ENCODE measurements at regions not wholly inside any gene's neighbourhood (a gene's known extent, or its start where the extent isn't known, plus 50 kb on each side); places are given as distances from the start of the nearest gene placed in this dataset.

DNA sequence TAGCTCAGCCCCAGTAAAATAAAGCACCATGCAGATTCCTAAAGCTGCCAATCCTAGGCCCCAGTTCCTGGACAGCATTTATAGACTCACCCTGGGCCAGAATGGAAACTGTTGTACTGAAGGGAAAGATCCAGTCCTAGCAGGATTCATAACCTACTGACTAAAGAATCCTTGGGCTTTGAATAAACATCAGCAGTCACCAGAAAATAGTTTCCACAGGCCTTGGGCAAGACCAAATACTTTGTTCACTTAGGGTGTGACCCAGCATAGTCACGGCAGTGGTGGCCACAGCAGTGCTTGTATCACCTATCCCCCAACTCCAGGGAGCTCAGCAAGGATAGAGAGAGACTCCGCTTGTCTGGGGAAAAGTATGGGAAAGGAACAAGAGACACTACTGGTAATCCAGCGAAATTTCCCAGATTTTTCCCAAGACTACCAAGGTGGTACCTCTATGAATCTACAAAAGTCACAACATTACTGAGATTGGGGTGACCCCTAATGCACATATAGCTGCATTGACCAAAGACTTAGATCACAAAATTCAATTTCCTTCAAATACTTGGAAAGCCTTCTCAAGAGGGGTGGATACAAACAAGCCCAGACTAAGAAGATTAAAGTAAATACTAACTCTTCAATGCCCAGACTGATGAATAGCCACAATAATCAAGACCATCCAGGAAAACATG is 748.1 kb upstream of the LRATD1 start:
- Histone ChIP-seq H3K4me3 (ENCODE audit: low read depth in 1 of 5, low read length in 5 of 5) (no peak overlapping the region), H3K9ac (ENCODE audit: low read length in 5 of 5) (no peak overlapping the region), H3K27me3 (ENCODE audit: control insufficient read depth in 5 of 5, insufficient read depth in 4 of 5, low read length in 5 of 5) (no peaks in the 10 kb centered on the region), H3K27ac (ENCODE audit: low read depth, low read length) (no peak overlapping the region), H3K36me3 (ENCODE audit: control insufficient read depth in 5 of 5, insufficient read depth in 5 of 5, low read length in 5 of 5) (no peaks in the 10 kb centered on the region), H3K9me3 (ENCODE audit: control insufficient read depth in 5 of 5, low read length in 5 of 5) (peaks cover 0 to 3% (median 0%) of the 10 kb centered on the region in 5 donors), H3K4me1 (ENCODE audit: control insufficient read depth in 5 of 5, insufficient read depth in 5 of 5, low read length in 5 of 5) (no peaks in the 10 kb centered on the region)

DNA sequence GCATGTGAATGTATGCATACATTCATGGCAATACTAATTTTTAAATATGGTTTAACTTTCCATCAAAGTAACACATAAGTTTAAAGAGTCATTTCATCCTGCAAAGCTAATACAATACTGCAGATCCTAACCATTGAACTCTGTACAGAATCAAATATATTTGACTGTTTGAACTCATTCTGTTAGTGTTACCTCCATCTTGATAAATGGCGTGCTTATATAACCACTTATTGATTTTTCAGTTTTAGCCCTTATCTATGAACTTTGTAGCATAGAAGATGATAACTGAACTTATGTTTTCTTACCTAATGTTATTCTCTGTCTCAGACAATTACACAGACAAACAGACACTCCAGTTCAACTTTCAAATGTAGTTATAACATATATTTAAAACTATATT is 731.0 kb upstream of the LRATD1 start:
- Histone ChIP-seq H3K9ac (ENCODE audit: low read length in 5 of 5) (no peak overlapping the region), H3K9me3 (ENCODE audit: control insufficient read depth in 5 of 5, low read length in 5 of 5) (peaks cover 0 to 2% (median 0%) of the 10 kb centered on the region in 5 donors), H3K36me3 (ENCODE audit: control insufficient read depth in 5 of 5, insufficient read depth in 5 of 5, low read length in 5 of 5) (no peaks in the 10 kb centered on the region), H3K27me3 (ENCODE audit: control insufficient read depth in 5 of 5, insufficient read depth in 4 of 5, low read length in 5 of 5) (no peaks in the 10 kb centered on the region), H3K27ac (ENCODE audit: low read depth, low read length) (no peak overlapping the region), H3K4me1 (ENCODE audit: control insufficient read depth in 5 of 5, insufficient read depth in 5 of 5, low read length in 5 of 5) (no peaks in the 10 kb centered on the region), H3K4me3 (ENCODE audit: low read depth in 1 of 5, low read length in 5 of 5) (no peak overlapping the region)

DNA sequence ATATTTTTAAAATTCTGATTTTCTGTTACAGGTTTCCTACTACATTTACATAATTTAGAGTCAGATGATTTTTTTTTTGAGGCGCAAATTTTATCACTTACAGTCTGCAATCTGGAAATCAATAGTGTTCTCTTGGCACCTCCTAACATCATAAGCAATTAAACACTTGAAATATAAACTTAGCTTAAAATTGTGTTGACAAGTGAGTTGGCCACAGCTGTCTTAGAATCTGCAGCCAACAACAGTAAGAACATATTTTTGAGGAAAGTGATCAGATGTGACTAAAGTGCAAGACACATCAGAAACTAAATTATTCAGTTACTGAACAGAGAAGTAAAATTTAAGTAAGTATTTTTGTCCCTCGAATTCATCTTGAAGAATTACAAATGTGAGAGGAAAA is 726.7 kb upstream of the LRATD1 start:
- H3K4me1 ChIP-seq (ENCODE audit: control insufficient read depth in 5 of 5, insufficient read depth in 5 of 5, low read length in 5 of 5): no peaks in the 10 kb centered on the region
- H3K9me3 ChIP-seq (ENCODE audit: control insufficient read depth in 5 of 5, low read length in 5 of 5): peaks cover 0 to under 1% (median 0%) of the 10 kb centered on the region in 5 donors
- no peak overlapping the region for H3K27ac ChIP-seq (ENCODE audit: low read depth, low read length)
- H3K27me3 ChIP-seq (ENCODE audit: control insufficient read depth in 5 of 5, insufficient read depth in 4 of 5, low read length in 5 of 5): no peaks in the 10 kb centered on the region
- no peak overlapping the region for H3K4me3 ChIP-seq (ENCODE audit: low read depth in 1 of 5, low read length in 5 of 5)
- H3K36me3 ChIP-seq (ENCODE audit: control insufficient read depth in 5 of 5, insufficient read depth in 5 of 5, low read length in 5 of 5): no peaks in the 10 kb centered on the region
- H3K9ac ChIP-seq (ENCODE audit: low read length in 5 of 5): no peak overlapping the region

DNA sequence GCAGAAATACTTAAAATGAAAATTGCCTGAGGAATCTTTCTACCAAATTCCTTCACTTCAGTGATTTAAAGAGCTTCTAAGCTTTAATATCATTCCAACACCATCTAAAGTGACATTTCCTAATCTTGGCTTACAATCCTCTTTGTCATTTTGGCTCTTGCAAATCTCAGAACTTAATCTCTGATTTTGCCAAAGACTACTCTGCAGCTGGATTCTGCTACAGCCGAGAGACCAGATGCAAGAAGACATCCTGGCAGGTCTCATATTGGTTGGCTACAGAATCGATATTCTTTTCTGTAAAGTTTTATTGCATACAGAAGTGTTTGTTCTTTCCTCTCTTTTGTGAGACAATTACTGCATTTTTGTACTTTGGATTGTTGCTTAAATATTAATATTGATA is 716.5 kb upstream of the LRATD1 start:
- H3K27ac ChIP-seq (ENCODE audit: low read depth, low read length): no peak overlapping the region
- H3K9ac ChIP-seq (ENCODE audit: low read length in 5 of 5): no peak overlapping the region
- H3K9me3 ChIP-seq (ENCODE audit: control insufficient read depth in 5 of 5, low read length in 5 of 5): no peaks in the 10 kb centered on the region
- H3K27me3 ChIP-seq (ENCODE audit: control insufficient read depth in 5 of 5, insufficient read depth in 4 of 5, low read length in 5 of 5): no peaks in the 10 kb centered on the region
- H3K4me3 ChIP-seq (ENCODE audit: low read depth in 1 of 5, low read length in 5 of 5): no peak overlapping the region
- H3K4me1 ChIP-seq (ENCODE audit: control insufficient read depth in 5 of 5, insufficient read depth in 5 of 5, low read length in 5 of 5): no peaks in the 10 kb centered on the region
- H3K36me3 ChIP-seq (ENCODE audit: control insufficient read depth in 5 of 5, insufficient read depth in 5 of 5, low read length in 5 of 5): no peaks in the 10 kb centered on the region

DNA sequence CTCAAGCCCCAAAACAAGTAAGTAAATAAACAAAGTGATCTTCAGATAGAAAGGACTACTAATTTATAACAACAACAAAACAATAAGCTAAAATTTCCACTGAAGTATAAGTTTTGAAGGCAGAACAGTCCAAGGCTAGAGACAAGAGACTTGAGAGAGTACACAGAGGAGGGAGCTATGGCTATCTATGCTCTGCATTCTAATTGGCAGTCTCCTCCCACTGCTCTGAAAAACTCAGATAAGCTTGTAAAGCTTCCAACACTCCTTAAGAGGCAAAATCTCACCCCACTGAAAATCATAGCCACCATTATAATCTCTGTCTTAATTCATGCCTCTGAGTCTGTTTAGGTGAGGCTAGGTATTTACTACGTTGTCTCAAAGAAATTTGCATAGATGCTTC is 714.6 kb upstream of the LRATD1 start:
- Histone ChIP-seq H3K27ac (ENCODE audit: low read depth, low read length) (no peak overlapping the region), H3K9me3 (ENCODE audit: control insufficient read depth in 5 of 5, low read length in 5 of 5) (peaks cover 0 to 3% (median 0%) of the 10 kb centered on the region in 5 donors), H3K4me1 (ENCODE audit: control insufficient read depth in 5 of 5, insufficient read depth in 5 of 5, low read length in 5 of 5) (no peaks in the 10 kb centered on the region), H3K27me3 (ENCODE audit: control insufficient read depth in 5 of 5, insufficient read depth in 4 of 5, low read length in 5 of 5) (no peaks in the 10 kb centered on the region), H3K4me3 (ENCODE audit: low read depth in 1 of 5, low read length in 5 of 5) (no peak overlapping the region), H3K9ac (ENCODE audit: low read length in 5 of 5) (no peak overlapping the region), H3K36me3 (ENCODE audit: control insufficient read depth in 5 of 5, insufficient read depth in 5 of 5, low read length in 5 of 5) (no peaks in the 10 kb centered on the region)

DNA sequence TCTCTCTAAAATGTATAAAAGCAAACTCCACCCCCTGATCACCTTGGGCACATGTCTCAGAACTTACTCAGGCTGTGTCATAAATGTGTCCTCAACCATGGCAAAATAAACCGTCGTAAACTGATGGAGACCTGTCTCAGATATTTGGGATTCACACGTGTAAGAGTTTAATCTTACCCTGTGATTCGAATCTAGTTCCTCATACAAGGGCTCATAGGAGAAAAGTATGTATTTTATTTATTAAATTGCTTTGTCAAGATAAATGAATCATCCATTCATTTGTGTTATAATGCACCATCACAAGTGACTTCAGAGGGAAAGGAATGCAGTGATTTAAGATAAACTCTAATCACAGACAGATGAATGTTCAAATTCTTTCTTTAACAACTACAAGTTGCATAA is 712.5 kb upstream of the LRATD1 start:
- Histone ChIP-seq H3K4me3 (ENCODE audit: low read depth in 1 of 5, low read length in 5 of 5) (no peak overlapping the region), H3K4me1 (ENCODE audit: control insufficient read depth in 5 of 5, insufficient read depth in 5 of 5, low read length in 5 of 5) (no peaks in the 10 kb centered on the region), H3K36me3 (ENCODE audit: control insufficient read depth in 5 of 5, insufficient read depth in 5 of 5, low read length in 5 of 5) (no peaks in the 10 kb centered on the region), H3K27me3 (ENCODE audit: control insufficient read depth in 5 of 5, insufficient read depth in 4 of 5, low read length in 5 of 5) (no peaks in the 10 kb centered on the region), H3K27ac (ENCODE audit: low read depth, low read length) (no peak overlapping the region), H3K9ac (ENCODE audit: low read length in 5 of 5) (no peak overlapping the region), H3K9me3 (ENCODE audit: control insufficient read depth in 5 of 5, low read length in 5 of 5) (peaks cover 0 to 3% (median 0%) of the 10 kb centered on the region in 5 donors)

DNA sequence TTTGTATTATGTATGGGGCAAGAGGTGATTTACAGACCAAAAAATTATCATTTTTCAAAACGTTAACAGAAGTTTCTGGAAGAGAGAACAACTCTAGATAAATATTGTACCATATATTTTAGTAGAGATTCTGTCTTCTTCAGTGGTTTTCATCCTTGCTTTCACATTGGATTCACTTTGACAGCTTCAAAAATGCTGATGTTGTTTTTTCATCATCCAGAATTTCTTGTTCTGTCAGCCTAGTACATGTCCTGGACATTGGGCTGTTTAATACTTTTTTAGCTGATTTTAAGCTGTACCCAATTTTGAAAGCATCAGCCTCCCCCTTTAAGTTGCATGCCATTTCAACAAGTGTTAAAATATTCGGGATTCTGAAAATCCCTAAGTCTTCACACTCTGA is 711.3 kb upstream of the LRATD1 start:
- Histone ChIP-seq H3K27ac (ENCODE audit: low read depth, low read length) (no peak overlapping the region), H3K4me1 (ENCODE audit: control insufficient read depth in 5 of 5, insufficient read depth in 5 of 5, low read length in 5 of 5) (no peaks in the 10 kb centered on the region), H3K4me3 (ENCODE audit: low read depth in 1 of 5, low read length in 5 of 5) (no peak overlapping the region), H3K27me3 (ENCODE audit: control insufficient read depth in 5 of 5, insufficient read depth in 4 of 5, low read length in 5 of 5) (no peaks in the 10 kb centered on the region), H3K9me3 (ENCODE audit: control insufficient read depth in 5 of 5, low read length in 5 of 5) (peaks cover 0 to 3% (median 0%) of the 10 kb centered on the region in 5 donors), H3K36me3 (ENCODE audit: control insufficient read depth in 5 of 5, insufficient read depth in 5 of 5, low read length in 5 of 5) (no peaks in the 10 kb centered on the region), H3K9ac (ENCODE audit: low read length in 5 of 5) (no peak overlapping the region)

DNA sequence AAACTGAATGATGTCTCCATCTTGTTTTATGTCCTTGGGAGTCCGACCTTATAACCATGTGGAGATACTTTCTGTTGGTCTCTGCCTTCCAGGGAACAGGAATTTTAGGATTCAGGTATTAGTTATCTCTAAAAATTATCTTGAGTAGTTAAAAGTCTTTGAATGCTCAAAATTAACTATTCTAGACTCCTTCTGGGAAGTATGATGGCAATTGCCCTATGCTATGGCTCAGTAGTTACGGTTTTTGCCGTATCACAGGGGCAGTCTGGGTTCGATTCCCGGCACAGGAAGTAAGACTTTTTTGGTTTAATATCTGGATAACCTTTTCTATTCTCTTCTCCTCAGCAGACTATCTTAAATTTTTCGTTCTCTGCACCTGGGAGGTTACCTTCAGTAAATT is 708.7 kb upstream of the LRATD1 start:
- H3K9ac ChIP-seq (ENCODE audit: low read length in 5 of 5): no peak overlapping the region
- H3K9me3 ChIP-seq (ENCODE audit: control insufficient read depth in 5 of 5, low read length in 5 of 5): peaks cover 0 to 3% (median 0%) of the 10 kb centered on the region in 5 donors
- no peak overlapping the region for H3K27ac ChIP-seq (ENCODE audit: low read depth, low read length)
- H3K36me3 ChIP-seq (ENCODE audit: control insufficient read depth in 5 of 5, insufficient read depth in 5 of 5, low read length in 5 of 5): no peaks in the 10 kb centered on the region
- no peaks in the 10 kb centered on the region for H3K4me1 ChIP-seq (ENCODE audit: control insufficient read depth in 5 of 5, insufficient read depth in 5 of 5, low read length in 5 of 5)
- H3K4me3 ChIP-seq (ENCODE audit: low read depth in 1 of 5, low read length in 5 of 5): no peak overlapping the region
- no peaks in the 10 kb centered on the region for H3K27me3 ChIP-seq (ENCODE audit: control insufficient read depth in 5 of 5, insufficient read depth in 4 of 5, low read length in 5 of 5)

- Histone ChIP-seq H3K36me3 (ENCODE audit: control insufficient read depth in 5 of 5, insufficient read depth in 5 of 5, low read length in 5 of 5) (no peaks in the 10 kb centered on the region), H3K27ac (ENCODE audit: low read depth, low read length) (no peak overlapping the region), H3K9ac (ENCODE audit: low read length in 5 of 5) (no peak overlapping the region), H3K9me3 (ENCODE audit: control insufficient read depth in 5 of 5, low read length in 5 of 5) (no peaks in the 10 kb centered on the region), H3K4me1 (ENCODE audit: control insufficient read depth in 5 of 5, insufficient read depth in 5 of 5, low read length in 5 of 5) (no peaks in the 10 kb centered on the region), H3K4me3 (ENCODE audit: low read depth in 1 of 5, low read length in 5 of 5) (no peak overlapping the region), H3K27me3 (ENCODE audit: control insufficient read depth in 5 of 5, insufficient read depth in 4 of 5, low read length in 5 of 5) (no peaks in the 10 kb centered on the region)
Measured at GRCh38 chr2:13942111-13942510, 690.4 kb upstream of the LRATD1 start.

GRCh38 chr2:13950761-13951160 is 681.8 kb upstream of the LRATD1 start:
- no peak overlapping the region for H3K4me3 ChIP-seq (ENCODE audit: low read depth in 1 of 5, low read length in 5 of 5)
- no peaks in the 10 kb centered on the region for H3K4me1 ChIP-seq (ENCODE audit: control insufficient read depth in 5 of 5, insufficient read depth in 5 of 5, low read length in 5 of 5)
- peaks cover 0 to 4% (median 0%) of the 10 kb centered on the region in 5 donors for H3K9me3 ChIP-seq (ENCODE audit: control insufficient read depth in 5 of 5, low read length in 5 of 5)
- no peak overlapping the region for H3K9ac ChIP-seq (ENCODE audit: low read length in 5 of 5)
- no peaks in the 10 kb centered on the region for H3K27me3 ChIP-seq (ENCODE audit: control insufficient read depth in 5 of 5, insufficient read depth in 4 of 5, low read length in 5 of 5)
- no peak overlapping the region for H3K27ac ChIP-seq (ENCODE audit: low read depth, low read length)
- no peaks in the 10 kb centered on the region for H3K36me3 ChIP-seq (ENCODE audit: control insufficient read depth in 5 of 5, insufficient read depth in 5 of 5, low read length in 5 of 5)
